HL-60 (cell line): ENCODE measurements at regions not wholly inside any gene's neighbourhood (a gene's known extent, or its start where the extent isn't known, plus 50 kb on each side); places are given as distances from the start of the nearest gene placed in this dataset.
"Not testable (repeated sequence)": the region's sequence is repeated elsewhere in the genome, so short reads cannot be mapped to it uniquely, and the experiment has no call there.

Experiments
- DNase-seq, 2 experiments: peaks; one replicate each; pipeline ENCODE4 v3.0.0-alpha.2; 2010 to 2020; ENCODE audit warnings: low read depth in 1 of 2, low spot score in 1 of 2
- H3K27ac ChIP-seq: fragments of 250-450 bp; sonication (Bioruptor Pico); replicated peaks from 2 replicates; pipeline ENCODE4 v1.5.1; 2020; ENCODE audit warnings: mild to moderate bottlenecking, moderate library complexity
- H3K27me3 ChIP-seq: fragments of 250-450 bp; sonication (Bioruptor Pico); 2 replicates; pipeline ENCODE4 v1.5.1; 2021; ENCODE audit warnings: mild to moderate bottlenecking, moderate library complexity; ENCODE audit not compliant: insufficient read depth, poor library complexity, severe bottlenecking
- H3K4me3 ChIP-seq: replicated peaks from 2 replicates; pipeline ENCODE4 v1.5.1; 2011; ENCODE audit warnings: mild to moderate bottlenecking, control low read depth, low read length; ENCODE audit not compliant: insufficient read depth
- CTCF ChIP-seq: IDR thresholded peaks from one replicate; pipeline ENCODE4 v1.5.1; 2011; ENCODE audit warnings: low read length, control low read depth, inconsistent platforms; ENCODE audit not compliant: insufficient read depth
- GABPA ChIP-seq: IDR thresholded peaks from 2 replicates; pipeline ENCODE4 v1.6.1; 2012; ENCODE audit warnings: low read depth
- POLR2AphosphoS5 ChIP-seq: IDR thresholded peaks from 2 replicates; pipeline ENCODE4 v1.6.1; 2012; ENCODE audit warnings: low read depth
- REST ChIP-seq: IDR thresholded peaks from 2 replicates; pipeline ENCODE4 v1.6.1; 2012; ENCODE audit warnings: low read depth; ENCODE audit not compliant: insufficient replicate concordance
- SPI1 ChIP-seq: IDR thresholded peaks from 2 replicates; pipeline ENCODE4 v1.6.1; 2012; ENCODE audit warnings: low read depth, mild to moderate bottlenecking, borderline replicate concordance

GRCh38 chr14:27327095-27327494, 729.3 kb upstream of the NOVA1 start:
- no peak overlapping the region for H3K27ac ChIP-seq
- TF ChIP-seq POLR2AphosphoS5 (no peak), SPI1 (no peak), GABPA (no peak), REST (no peak), CTCF (no peak)
- DNase-seq = no peak
- no peak overlapping the region for H3K4me3 ChIP-seq
- no peaks in the 10 kb centered on the region for H3K27me3 ChIP-seq

- H3K27ac ChIP-seq = no peak overlapping the region
- TF ChIP-seq POLR2AphosphoS5 = no peak
- no peak for TF ChIP-seq REST
- no peak for TF ChIP-seq GABPA
- TF ChIP-seq CTCF = no peak
- TF ChIP-seq SPI1 = no peak
- H3K4me3 ChIP-seq = no peak overlapping the region
- no peak for DNase-seq
- H3K27me3 ChIP-seq = no peaks in the 10 kb centered on the region
These were observed 740.2 kb upstream of the NOVA1 start for GRCh38 chr14:27338012-27338411.

GRCh38 chr14:27363036-27363435, 765.2 kb upstream of the NOVA1 start:
- H3K27me3 ChIP-seq, H3K4me3 ChIP-seq, H3K27ac ChIP-seq, DNase-seq: not testable (repeated sequence)

- Histone ChIP-seq H3K27ac (no peak overlapping the region), H3K27me3 (no peaks in the 10 kb centered on the region), H3K4me3 (no peak overlapping the region)
- DNase-seq = no peak
- TF ChIP-seq REST (no peak), SPI1 (no peak), GABPA (no peak), POLR2AphosphoS5 (no peak), CTCF (no peak)
These were observed 768.8 kb upstream of the NOVA1 start for GRCh38 chr14:27366596-27366995.
